HG03175 (cell line): ENCODE measurements at regions not wholly inside any gene's neighbourhood (a gene's known extent, or its start where the extent isn't known, plus 50 kb on each side); places are given as distances from the start of the nearest gene placed in this dataset.
"Not testable (repeated sequence)": the region's sequence is repeated elsewhere in the genome, so short reads cannot be mapped to it uniquely, and the experiment has no call there.

Experiments used
- ATAC-seq: cut with Tn5 transposase; IDR thresholded peaks from one replicate; pipeline ENCODE4 v1.9.1; 2021; ENCODE audit warnings: mild to moderate bottlenecking, moderate library complexity; ENCODE audit not compliant: unreplicated experiment

- ATAC-seq = no peak
These were observed 844.3 kb downstream of the KCNT2 start for GRCh38 chr1:195763907-195764374.

DNA sequence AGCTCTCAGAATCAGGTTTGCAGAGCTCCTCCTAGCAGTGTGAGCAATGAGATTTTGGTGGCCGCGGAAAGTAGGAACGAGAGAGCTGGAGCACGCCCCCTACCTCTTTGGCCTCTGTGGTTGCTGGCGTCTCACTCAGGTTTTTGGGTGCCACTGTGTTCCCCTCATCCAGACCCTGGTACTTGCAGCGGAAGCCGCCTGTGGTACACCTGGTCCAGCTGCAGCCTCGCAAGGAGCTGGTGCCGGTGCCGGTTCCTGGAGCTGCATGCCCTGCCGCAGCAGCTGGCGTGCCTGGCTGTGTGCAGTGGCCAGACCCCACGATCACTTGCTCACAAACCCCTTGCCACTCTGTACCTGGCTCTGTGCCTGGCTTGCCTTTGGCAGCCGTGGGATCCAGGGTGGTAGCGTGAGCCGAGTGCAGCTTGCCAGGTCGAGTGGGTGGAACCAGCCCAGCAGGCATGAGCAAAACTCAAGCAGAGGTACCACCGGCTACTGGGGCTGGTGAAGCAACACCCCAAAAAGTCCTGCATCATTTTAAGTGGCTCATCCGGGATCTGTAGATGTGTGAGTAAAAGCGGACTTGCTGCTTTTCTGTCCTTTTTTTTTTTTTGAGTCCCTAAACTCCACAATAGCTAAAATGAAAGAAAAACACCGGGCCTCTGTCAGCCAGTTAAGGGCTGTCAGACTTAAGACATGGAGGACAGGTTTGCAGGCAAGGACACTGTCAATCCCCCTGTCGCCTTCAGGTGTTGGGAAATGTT lies 844.9 kb downstream of the KCNT2 start:
- no peak for ATAC-seq

DNA sequence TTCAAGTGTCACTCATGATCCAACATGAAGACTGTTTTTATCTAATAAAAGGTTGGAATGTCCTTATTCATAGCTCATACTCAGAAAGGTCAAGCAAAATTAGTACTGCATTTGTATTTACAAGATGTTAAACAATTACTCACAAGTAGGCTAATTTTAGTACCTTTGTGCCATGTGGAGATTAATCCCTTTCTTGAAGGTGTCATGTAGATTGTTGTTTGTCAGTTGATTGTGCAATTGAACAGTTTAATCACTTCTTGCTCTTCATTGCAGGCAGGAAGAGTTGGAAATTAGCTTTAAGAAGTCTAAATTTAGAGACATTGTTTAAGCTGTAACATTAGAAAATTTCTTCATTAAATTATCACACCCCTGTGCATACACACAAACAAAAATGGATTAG lies 847.1 kb downstream of the KCNT2 start:
- ATAC-seq = no peak

DNA sequence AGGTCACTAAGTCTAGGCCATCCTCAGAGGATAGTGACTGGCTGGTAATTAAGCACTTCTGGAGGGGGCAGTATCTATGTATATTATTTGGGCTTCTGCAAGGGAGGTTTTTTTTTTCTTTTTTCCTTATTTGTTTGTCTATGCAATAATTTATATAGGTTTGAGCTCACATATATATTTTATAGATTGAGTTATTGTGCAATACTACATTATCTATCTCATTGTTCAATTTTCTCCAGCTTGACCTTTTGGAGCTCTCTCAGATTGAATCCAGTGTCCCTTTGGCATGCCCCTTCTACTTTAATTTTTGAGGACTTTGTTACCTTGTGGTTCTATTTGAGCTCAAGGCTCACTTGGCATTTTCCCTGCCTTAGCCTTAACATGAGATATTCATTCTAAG lies 852.1 kb downstream of the KCNT2 start:
- ATAC-seq = no peak

GRCh38 chr1:195754874-195755273 lies 853.4 kb downstream of the KCNT2 start:
- ATAC-seq = no peak

DNA sequence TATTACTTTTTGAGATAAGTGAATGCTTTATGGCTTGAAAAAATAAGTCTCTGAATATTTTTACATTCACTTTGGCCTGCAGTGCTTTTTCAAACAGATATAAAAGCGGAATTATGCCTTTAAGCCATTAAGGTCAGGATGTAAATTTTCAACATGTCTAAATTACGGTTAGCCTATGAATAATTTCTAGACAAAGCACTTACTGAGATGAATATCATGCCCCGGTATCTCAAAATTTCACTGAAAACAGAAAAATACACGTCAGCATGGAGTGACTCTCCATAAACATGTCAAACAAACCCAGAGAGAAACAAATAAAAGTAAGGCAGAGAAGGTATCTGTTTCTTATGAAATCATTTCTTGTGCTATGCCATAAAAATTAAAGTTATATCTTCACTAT lies 853.9 kb downstream of the KCNT2 start:
- no peak for ATAC-seq

DNA sequence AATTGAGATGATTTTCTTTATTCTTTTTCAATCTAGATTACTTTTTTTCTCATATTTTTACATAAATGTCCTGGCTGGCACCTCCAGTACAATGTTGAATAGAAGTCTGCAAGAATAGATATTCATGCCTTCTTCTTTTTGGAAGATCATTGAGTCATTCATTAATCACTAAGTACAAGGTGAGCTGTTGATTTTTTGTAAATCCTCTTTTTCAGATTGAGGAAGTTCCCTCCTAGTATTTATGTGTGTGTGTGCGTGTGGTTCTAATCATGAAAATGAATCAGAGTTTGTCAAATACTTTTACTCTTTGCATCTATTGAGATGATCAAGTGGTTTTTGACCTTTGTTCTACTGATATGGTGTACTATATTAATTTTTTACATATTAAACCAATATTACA lies 859.3 kb downstream of the KCNT2 start:
- ATAC-seq = no peak

DNA sequence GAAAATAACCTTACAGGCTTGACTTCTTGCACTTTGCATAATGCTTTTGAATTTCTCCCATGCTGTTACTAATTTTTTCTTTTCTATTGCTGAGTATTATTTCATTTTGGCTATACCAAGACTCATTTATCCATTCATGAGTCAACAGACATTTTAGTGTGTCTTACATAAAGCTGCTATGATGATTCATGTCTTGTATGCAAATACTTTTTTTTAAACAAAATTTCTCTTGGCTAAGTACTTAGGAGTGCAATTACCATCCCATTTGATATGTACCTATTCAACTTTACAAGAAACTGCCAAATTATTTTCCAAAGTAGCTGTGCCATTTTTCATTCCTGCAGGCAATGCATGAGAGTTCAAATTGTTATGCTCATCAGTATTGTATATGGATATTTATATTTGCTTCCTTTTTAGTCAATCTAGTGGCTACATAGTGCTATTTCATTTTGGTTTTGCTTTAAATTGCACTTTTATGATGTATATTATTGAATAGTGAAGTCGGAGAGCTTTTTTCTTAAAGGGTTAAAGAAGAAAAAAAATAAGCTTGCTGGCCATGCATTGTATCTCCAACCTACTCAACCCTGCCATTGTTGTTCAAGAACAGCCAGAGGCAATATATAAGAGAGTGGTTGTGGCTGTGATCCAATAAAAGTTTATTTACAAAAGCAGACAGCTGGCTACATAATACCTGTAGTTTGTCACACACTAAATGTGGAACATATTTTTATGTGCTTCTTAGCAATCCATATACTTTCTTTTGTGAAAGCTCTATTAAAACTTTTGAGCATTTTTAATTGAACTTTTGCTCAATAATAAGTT lies 862.8 kb downstream of the KCNT2 start:
- ATAC-seq = no peak

- ATAC-seq = no peak
These were observed 864.0 kb downstream of the KCNT2 start for GRCh38 chr1:195744256-195744655.

DNA sequence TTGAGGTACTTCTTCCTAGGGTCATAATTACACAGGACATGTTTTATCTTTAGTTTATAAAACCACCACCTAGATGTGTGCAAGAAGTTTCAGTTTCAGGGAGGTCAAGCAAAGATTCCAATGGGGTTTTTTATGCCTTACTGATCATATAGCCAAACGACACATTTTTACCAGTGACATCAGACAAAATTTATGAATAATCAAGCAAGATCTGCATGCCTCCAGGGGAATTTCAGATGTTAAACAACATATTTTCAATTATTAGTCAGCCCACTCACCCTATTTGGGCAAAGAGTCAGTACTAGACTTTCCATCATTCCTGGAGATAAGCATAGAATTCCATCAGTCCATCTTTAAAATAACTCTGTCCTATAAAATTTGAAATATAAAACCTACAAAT lies 867.4 kb downstream of the KCNT2 start:
- no peak for ATAC-seq

DNA sequence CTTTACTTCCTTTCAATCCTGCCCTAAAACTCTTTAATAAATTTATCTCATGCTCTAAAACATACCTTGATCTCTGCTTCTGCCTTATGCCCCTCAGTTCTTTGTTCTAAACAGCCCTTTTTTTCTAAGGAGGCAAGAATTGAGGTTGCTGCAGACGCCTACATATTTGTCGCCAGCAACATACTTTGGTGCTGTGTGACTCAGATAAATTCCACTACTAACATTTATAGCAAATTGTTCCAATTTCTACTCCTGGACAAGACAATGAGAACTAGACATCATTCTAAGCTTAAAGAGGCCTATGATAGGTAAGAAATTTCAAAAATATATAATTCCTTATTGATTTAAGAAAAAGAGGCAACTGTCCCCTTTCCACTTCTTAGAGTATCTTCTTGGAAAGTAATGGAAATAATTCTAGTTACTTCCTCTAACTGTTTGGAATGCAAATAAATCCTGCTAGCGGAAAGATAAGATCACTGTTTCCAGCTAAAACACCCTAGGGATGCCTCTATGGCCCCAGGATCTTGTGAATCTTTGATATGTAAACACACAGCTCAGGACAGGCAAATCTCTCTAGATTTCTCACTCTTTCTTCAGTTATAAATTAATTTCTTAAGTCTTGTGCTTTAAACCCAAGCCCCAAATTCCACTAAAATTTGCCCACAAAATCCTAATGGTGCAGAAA lies 869.1 kb downstream of the KCNT2 start:
- no peak for ATAC-seq

DNA sequence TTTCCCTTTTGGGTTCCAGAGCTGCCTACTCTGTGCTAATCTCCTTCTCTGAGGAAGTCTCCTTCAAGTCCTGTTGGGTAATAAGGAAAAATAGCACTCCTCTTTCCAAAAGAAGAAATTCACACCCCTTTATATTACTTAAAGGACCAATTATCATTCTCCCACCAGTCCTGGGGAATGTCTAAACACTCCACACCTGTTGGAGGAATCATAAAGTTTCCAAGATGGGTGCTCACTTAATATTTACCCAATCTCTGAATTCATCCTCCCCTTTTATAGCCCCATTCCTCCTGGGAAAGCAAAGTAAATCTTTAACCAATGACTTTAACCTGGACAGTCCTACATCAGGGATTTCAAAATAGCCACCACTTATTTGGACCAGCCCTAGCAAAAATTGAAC lies 873.1 kb downstream of the KCNT2 start:
- ATAC-seq = no peak

GRCh38 chr1:195733826-195734225 lies 874.4 kb downstream of the KCNT2 start:
- ATAC-seq = peak; percentile 55

DNA sequence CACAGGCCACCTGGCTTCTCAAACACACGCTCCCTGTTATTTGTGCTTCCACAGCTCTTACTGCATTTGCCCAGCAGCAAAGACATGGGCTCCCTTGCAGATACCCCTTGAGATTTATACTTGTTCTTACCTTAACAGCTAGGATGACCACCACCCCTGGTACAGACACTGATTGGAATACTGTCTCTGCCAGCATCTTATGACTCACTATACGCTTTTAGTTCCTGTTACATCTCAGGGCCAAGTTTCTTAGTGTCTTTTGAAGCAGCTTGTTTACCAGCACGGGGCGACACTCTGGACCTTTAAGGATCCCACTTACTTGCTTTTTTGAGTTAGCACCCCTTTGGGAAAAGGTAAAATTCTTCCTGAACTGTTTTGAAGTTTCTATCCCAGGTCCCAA lies 874.8 kb downstream of the KCNT2 start:
- ATAC-seq = no peak

DNA sequence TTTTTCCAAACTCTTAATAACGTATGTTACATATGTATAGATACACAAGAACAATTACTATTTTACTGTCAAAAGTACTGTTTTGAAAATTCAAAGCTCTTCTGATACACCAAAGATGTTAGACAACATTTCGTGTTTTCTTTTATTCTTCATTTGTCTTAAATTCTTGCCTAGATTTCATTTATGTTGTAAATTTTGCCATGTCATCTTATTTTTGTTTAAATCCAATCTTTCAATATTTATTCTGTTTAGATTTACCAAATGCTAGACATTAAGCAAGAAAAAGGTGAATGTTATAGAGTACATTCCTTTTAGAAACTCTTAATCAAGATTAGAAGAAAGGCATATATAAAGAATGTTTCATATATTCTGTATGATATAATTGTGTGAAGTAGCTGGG lies 876.9 kb downstream of the KCNT2 start:
- no peak for ATAC-seq

DNA sequence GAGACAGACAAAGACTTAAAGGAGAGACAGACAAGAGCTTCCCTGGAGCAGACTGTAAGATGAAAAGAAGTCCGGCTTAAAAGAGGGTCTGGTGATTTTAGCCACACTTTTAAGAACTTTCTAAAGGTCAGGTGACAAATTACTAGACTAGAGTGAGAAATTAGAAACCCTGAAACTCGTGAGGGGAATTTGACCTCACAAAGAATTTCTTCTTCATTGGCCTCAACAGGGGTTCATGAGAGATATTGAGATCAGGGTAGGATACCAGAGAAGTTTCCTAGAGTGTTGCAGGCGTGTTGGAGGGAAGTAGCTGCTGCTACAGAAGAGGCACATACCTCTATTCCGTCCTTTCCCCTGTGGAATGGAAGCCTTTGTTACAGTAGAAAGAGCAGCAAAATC lies 884.4 kb downstream of the KCNT2 start:
- no peak for ATAC-seq

DNA sequence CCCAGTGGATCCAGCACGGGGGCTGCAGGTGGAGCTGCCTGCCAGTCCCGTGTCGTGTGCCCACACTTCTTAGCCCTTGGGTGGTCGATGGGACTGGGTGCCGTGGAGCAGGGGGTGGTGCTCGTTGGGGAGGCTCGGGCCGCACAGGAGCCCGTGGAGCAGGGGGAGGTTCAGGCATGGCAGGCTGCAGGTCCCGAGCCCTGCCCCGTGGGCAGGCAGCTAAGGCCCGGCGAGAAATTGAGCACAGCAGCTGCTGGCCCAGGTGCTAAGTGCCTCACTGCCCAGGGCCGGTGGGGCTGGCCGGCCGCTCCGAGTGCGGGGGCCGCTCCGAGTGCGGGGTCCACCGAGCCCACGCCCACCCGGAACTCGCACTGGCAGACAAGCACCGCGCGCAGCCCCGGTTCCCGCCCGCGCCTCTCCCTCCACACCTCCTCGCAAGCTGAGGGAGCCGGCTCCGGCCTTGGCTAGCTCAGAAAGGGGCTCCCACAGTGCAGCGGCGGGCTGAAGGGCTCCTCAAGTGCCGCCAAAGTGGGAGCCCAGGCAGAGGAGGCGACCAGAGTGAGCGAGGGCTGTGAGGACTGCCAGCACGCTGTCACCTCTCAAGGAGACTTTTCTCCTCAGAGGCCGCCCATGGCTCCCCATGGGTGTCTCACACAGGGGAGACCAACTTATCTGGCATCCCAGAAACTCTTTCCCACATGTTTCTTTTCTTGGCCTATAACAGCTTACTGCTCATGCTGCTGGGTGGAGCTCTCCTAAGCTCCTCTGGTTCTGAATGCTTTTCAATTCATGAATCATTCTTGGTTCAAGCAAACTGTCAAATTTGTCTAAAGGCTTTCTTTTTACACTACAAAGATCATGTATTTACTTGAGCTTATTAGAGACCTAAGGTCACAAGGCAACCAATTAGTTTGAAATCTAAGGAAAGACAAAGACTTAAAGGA lies 885.1 kb downstream of the KCNT2 start:
- ATAC-seq = not testable (repeated sequence)

GRCh38 chr1:195722146-195722545 lies 886.1 kb downstream of the KCNT2 start:
- not testable (repeated sequence) for ATAC-seq

GRCh38 chr1:195721210-195721971 lies 886.8 kb downstream of the KCNT2 start:
- no peak for ATAC-seq

- ATAC-seq = no peak
These were observed 890.6 kb downstream of the KCNT2 start for GRCh38 chr1:195717651-195718050.
